SU-DHL-6 (cell line): ENCODE measurements at regions not wholly inside any gene's neighbourhood (a gene's known extent, or its start where the extent isn't known, plus 50 kb on each side); places are given as distances from the start of the nearest gene placed in this dataset.

Source experiments
- H2AFZ ChIP-seq: fragments of 200-600 bp; sonication (generic); 2 replicates; pipeline ENCODE4 v1.6.1; 2014; ENCODE audit warnings: low read depth, mild to moderate bottlenecking, moderate library complexity, mixed read lengths, antibody characterized with exemption, low read length; ENCODE audit not compliant: severe bottlenecking
- H3F3A ChIP-seq: fragments of 200-600 bp; shearing (Covaris generic); 2 replicates; pipeline ENCODE4 v1.6.0; 2016; ENCODE audit warnings: antibody characterized with exemption, mild to moderate bottlenecking; ENCODE audit not compliant: insufficient read depth
- H3K27ac ChIP-seq: fragments of 200-600 bp; sonication (generic); 2 replicates; pipeline ENCODE4 v1.5.1; 2016; ENCODE audit warnings: low read depth, mild to moderate bottlenecking, low read length, moderate library complexity, mixed read lengths
- H3K27me3 ChIP-seq: fragments of 200-600 bp; sonication (generic), shearing (Covaris generic); 2 replicates; pipeline ENCODE4 v1.6.0; 2014; ENCODE audit warnings: mild to moderate bottlenecking, low read length
- H3K36me3 ChIP-seq: fragments of 200-600 bp; sonication (generic); 2 replicates; pipeline ENCODE4 v1.6.1; 2014; ENCODE audit warnings: mild to moderate bottlenecking, low read length, mixed read lengths
- H3K4me2 ChIP-seq: fragments of 300-600, 200-600 bp; shearing (Covaris generic), sonication (generic); 2 replicates; pipeline ENCODE4 v1.6.0; 2014; ENCODE audit warnings: low read length, low read depth, mild to moderate bottlenecking; ENCODE audit not compliant: poor library complexity, severe bottlenecking
- H3K4me3 ChIP-seq: fragments of 200-600 bp; sonication (generic); 2 replicates; pipeline ENCODE4 v1.5.1; 2014; ENCODE audit warnings: antibody characterized with exemption, low read length, mild to moderate bottlenecking, mixed read lengths; ENCODE audit not compliant: insufficient read depth, poor library complexity, severe bottlenecking
- H3K79me2 ChIP-seq: fragments of 200-600 bp; sonication (generic); 2 replicates; pipeline ENCODE4 v1.6.1; 2014; ENCODE audit warnings: mild to moderate bottlenecking, low read length, moderate library complexity; ENCODE audit not compliant: insufficient read depth
- H3K9ac ChIP-seq: fragments of 200-600 bp; sonication (generic); 2 replicates; pipeline ENCODE4 v1.7.0; 2014; ENCODE audit warnings: mild to moderate bottlenecking, low read length
- H3K9me2 ChIP-seq: fragments of 200-600 bp; sonication (generic); replicated peaks from 2 replicates; pipeline ENCODE4 v1.6.1; 2014; ENCODE audit warnings: low read length; ENCODE audit not compliant: insufficient read depth
- H3K9me3 ChIP-seq: fragments of 200-600 bp; sonication (generic); 2 replicates; pipeline ENCODE4 v1.6.1; 2014; ENCODE audit warnings: low read length, mixed read lengths; ENCODE audit not compliant: insufficient read depth
- H4K20me1 ChIP-seq: fragments of 200-600 bp; sonication (generic); 2 replicates; pipeline ENCODE4 v1.6.1; 2014; ENCODE audit warnings: low read depth, mild to moderate bottlenecking, antibody characterized with exemption, low read length, moderate library complexity, mixed read lengths
- CTCF ChIP-seq: fragments of 200-600 bp; sonication (generic); IDR thresholded peaks from one replicate; pipeline ENCODE4 v1.5.1; 2017; ENCODE audit warnings: antibody characterized with exemption, mild to moderate bottlenecking, low read length, moderate library complexity; ENCODE audit not compliant: insufficient read depth, poor library complexity, severe bottlenecking
- EZH2phosphoT487 ChIP-seq: fragments of 200-600 bp; sonication (generic), shearing (Covaris generic); conservative IDR thresholded peaks from 2 replicates; pipeline ENCODE4 v1.6.1; 2018; ENCODE audit warnings: mild to moderate bottlenecking, antibody characterized with exemption, low read length, moderate library complexity, mixed read lengths

DNA sequence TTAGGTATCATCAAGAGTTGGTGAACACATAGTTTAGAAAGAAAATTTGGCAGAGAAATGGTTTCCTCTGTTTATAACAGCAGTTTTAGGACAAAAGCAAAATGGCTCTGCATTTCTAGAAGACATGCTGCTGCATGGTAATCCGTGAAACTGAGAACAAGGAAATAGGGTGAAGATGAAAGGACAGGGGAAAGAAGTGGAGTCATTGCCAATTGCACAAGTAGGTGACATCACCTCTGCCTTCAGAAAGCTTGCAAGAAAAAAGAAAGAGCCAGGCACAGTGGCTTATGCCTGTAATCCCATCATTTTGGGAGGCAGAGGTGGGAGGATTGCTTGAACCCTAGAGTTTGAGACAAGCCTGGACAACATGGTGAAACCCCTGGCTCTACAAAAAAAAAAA, 217.6 kb downstream of the LMX1A start:
- H3K4me3 ChIP-seq: no peak overlapping the region
- no peaks in the 10 kb centered on the region for H3K9me2 ChIP-seq
- H3F3A ChIP-seq: no peaks in the 10 kb centered on the region

DNA sequence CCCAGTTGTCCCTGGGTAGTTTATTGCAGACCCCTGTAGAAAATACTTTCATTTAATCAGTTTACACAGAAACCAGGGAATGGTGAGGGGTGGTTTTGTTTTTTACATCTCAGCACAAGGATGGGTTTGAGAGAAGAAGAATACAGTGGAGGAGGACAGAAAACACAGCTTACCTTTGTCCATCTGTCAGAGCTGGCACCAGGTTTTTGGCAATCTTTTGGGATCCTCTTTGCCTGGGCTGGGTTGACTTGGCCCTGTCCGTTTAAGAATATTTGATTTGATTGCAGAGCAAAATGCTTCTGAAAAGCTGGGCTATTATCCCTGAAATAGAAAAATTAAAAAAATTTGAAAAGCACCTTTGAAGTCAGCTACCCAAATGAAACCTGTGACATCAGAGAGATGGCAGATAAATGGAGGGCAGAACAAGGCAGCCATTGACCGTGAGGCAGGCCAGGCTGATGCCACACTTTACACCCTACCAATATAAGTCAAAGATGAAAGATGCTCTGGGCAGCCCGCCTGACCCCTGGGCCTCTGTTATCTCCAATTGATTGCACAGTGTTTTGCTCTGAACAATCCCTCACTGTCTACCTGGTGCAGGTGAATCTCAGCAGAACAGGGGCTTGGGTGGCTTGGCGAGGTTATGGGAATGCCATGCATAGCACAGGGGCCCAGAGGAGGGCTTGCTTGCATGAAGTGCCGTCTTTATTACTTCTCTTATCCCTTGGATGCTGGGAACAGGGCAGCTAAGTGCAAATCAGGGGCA, 218.8 kb downstream of the LMX1A start:
- H3K9me2 ChIP-seq: no peaks in the 10 kb centered on the region
- no peaks in the 10 kb centered on the region for H4K20me1 ChIP-seq
- H3K4me3 ChIP-seq: no peak overlapping the region
- no peaks in the 10 kb centered on the region for H3K36me3 ChIP-seq
- H3K27ac ChIP-seq: no peak overlapping the region
- H2AFZ ChIP-seq: no peak overlapping the region
- no peaks in the 10 kb centered on the region for H3K9me3 ChIP-seq
- TF ChIP-seq EZH2phosphoT487: no peak
- no peak for TF ChIP-seq CTCF
- no peaks in the 10 kb centered on the region for H3K27me3 ChIP-seq
- no peak overlapping the region for H3K4me2 ChIP-seq
- no peaks in the 10 kb centered on the region for H3F3A ChIP-seq
- H3K9ac ChIP-seq: no peak overlapping the region
- no peaks in the 10 kb centered on the region for H3K79me2 ChIP-seq

More for the DNA sequence above, 217.6 kb downstream of the LMX1A start:
- no peaks in the 10 kb centered on the region for H3K27me3 ChIP-seq
- H2AFZ ChIP-seq: no peak overlapping the region
- no peak overlapping the region for H3K9ac ChIP-seq
- H3K9me3 ChIP-seq: no peaks in the 10 kb centered on the region
- no peak overlapping the region for H3K4me2 ChIP-seq
- TF ChIP-seq CTCF: no peak
- TF ChIP-seq EZH2phosphoT487: no peak
- H4K20me1 ChIP-seq: no peaks in the 10 kb centered on the region
- H3K79me2 ChIP-seq: no peaks in the 10 kb centered on the region
- H3K36me3 ChIP-seq: no peaks in the 10 kb centered on the region
- no peak overlapping the region for H3K27ac ChIP-seq

GRCh38 chr1:165134431-165134830, 222.1 kb downstream of the LMX1A start:
- H3F3A ChIP-seq: no peaks in the 10 kb centered on the region
- no peaks in the 10 kb centered on the region for H3K36me3 ChIP-seq
- H3K27me3 ChIP-seq: no peaks in the 10 kb centered on the region
- no peaks in the 10 kb centered on the region for H4K20me1 ChIP-seq
- no peak overlapping the region for H3K9ac ChIP-seq
- H2AFZ ChIP-seq: no peak overlapping the region
- TF ChIP-seq EZH2phosphoT487: no peak
- H3K9me2 ChIP-seq: no peaks in the 10 kb centered on the region
- no peak overlapping the region for H3K4me2 ChIP-seq
- H3K9me3 ChIP-seq: no peaks in the 10 kb centered on the region
- no peak overlapping the region for H3K27ac ChIP-seq
- H3K4me3 ChIP-seq: no peak overlapping the region
- H3K79me2 ChIP-seq: no peaks in the 10 kb centered on the region

DNA sequence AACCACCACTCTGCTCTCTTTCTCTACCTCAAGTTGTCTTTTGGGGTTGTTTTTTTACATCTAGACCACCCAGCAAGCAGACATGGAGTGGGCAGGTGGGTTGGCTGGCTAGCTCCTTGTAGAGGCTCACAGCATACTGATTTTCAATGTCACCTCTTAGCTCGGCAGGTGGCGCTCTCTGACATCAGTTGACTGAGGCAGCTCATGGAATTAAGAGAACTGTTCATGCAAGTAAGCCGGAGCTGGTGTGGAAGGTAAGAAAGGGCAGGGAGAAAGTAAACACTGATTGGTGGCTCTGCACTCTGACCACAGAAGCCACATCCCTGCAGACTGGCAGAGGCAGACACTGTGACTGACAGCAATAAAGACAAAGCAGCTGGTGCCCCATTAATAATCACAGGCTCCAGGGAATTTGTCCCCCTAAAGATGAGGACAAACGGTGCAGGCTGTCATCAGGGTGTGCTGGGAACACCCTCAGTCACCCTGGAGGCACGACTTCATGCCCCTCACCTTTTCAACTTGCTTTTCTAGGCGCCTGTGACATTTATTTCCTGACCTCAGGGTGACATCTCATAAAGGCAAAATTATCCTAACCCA, 226.8 kb downstream of the LMX1A start:
- Histone ChIP-seq H2AFZ (no peak overlapping the region), H3K9me2 (no peaks in the 10 kb centered on the region), H3K9me3 (no peaks in the 10 kb centered on the region), H3K9ac (no peak overlapping the region), H3K27me3 (no peaks in the 10 kb centered on the region), H3K4me3 (no peak overlapping the region), H3K36me3 (no peaks in the 10 kb centered on the region), H3K79me2 (no peaks in the 10 kb centered on the region), H3K4me2 (no peak overlapping the region), H4K20me1 (no peaks in the 10 kb centered on the region), H3F3A (no peaks in the 10 kb centered on the region), H3K27ac (no peak overlapping the region)
- peak; percentile 76 for TF ChIP-seq CTCF
- no peak for TF ChIP-seq EZH2phosphoT487
